ENCODE measurements at regions not wholly inside any gene's neighbourhood (a gene's known extent, or its start where the extent isn't known, plus 50 kb on each side); places are given as distances from the start of the nearest gene placed in this dataset.

DNA sequence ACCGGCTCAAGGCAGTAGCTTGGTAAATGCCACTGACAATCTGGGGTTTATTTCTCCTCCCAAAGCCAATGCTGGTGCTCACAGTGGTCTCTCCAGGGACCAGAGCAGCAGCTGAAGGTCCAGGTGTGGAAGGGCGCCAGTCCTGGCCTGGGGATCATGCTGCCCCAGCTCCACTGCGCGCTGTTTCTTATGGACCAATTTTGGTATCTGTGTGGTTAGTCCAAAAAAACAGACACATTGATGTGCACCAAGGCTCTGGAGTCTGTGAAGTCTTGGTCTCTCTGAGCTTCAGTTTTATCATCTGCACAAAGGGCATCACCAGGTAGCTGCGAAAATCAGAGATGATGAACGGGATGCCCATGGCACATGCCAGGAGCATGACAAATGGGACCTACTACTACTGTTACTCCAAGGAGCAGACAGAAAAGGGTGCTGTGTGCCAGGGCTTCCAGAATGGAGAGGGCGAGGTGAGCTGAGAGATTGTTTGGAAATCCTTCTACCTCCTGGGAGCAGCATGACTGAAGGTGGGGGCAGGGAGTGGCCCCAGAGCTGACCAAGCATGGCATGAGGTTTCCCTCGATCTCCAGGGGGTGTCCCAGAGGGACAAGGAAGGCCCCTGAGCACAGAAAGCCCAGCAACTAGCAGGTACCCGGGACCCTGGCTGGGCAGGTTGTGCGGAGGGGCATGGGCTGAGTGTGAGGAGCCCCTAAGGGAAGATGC, 134.3 kb upstream of the PRR20G start:
- no peak overlapping the region for H3K27ac ChIP-seq (ENCODE audit: low read length)
- no peak overlapping the region for H3K4me3 ChIP-seq (ENCODE audit: low read length)
- H3K9me3 ChIP-seq (ENCODE audit: insufficient read depth, low read length) = no peaks in the 10 kb centered on the region
- H3K4me1 ChIP-seq (ENCODE audit: low read length) = no peaks in the 10 kb centered on the region
- H4K20me1 ChIP-seq (ENCODE audit: insufficient read depth, low read length) = no peaks in the 10 kb centered on the region
- no peak overlapping the region for H3K9ac ChIP-seq (ENCODE audit: low read length)
- no peaks in the 10 kb centered on the region for H3K79me2 ChIP-seq (ENCODE audit: low read length)
- no peak overlapping the region for H3K4me2 ChIP-seq (ENCODE audit: low read length)
- H3K36me3 ChIP-seq (replicated peaks; ENCODE audit: low read depth, low read length) = no peaks in the 10 kb centered on the region
- no peak overlapping the region for H2AFZ ChIP-seq (ENCODE audit: low read depth, low read length)
- TF ChIP-seq, protein P1, sequence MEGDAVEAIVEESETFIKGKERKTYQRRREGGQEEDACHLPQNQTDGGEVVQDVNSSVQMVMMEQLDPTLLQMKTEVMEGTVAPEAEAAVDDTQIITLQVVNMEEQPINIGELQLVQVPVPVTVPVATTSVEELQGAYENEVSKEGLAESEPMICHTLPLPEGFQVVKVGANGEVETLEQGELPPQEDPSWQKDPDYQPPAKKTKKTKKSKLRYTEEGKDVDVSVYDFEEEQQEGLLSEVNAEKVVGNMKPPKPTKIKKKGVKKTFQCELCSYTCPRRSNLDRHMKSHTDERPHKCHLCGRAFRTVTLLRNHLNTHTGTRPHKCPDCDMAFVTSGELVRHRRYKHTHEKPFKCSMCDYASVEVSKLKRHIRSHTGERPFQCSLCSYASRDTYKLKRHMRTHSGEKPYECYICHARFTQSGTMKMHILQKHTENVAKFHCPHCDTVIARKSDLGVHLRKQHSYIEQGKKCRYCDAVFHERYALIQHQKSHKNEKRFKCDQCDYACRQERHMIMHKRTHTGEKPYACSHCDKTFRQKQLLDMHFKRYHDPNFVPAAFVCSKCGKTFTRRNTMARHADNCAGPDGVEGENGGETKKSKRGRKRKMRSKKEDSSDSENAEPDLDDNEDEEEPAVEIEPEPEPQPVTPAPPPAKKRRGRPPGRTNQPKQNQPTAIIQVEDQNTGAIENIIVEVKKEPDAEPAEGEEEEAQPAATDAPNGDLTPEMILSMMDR (IDR thresholded peaks at IDR 0.05; ENCODE audit: low read depth, low read length) = no peak
- TF ChIP-seq EZH2phosphoT487 (IDR thresholded peaks at IDR 0.05; ENCODE audit: low read depth) = no peak
- H3K27me3 ChIP-seq (ENCODE audit: low read depth, low read length) = peaks cover 48% of the 10 kb centered on the region

DNA sequence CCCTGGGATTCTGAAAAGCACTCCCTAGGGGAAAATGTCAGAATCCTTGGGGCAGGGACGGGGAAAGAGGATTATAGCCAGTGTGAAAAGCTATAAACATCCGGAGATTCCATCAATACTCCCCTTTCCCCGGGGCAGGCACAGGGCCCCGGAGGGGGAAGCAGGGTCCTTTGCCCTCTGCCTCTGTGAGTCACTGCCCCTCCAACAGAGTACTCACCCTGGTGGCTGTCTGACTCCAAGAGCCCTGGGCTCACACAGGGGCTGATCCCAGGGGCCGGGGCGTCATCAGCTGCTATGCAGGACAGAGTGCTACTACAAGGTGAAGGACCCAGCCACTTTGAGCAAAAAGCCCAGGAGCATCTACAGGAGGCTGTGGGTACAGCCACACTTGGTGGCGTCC, 133.0 kb upstream of the PRR20G start:
- H3K4me3 ChIP-seq (ENCODE audit: low read length) = no peak overlapping the region
- no peak overlapping the region for H2AFZ ChIP-seq (ENCODE audit: low read depth, low read length)
- H3K9me3 ChIP-seq (ENCODE audit: insufficient read depth, low read length) = no peaks in the 10 kb centered on the region
- no peak overlapping the region for H3K27ac ChIP-seq (ENCODE audit: low read length)
- H3K4me2 ChIP-seq (ENCODE audit: low read length) = no peak overlapping the region
- peaks cover 58% of the 10 kb centered on the region for H3K27me3 ChIP-seq (ENCODE audit: low read depth, low read length)
- no peaks in the 10 kb centered on the region for H3K36me3 ChIP-seq (replicated peaks; ENCODE audit: low read depth, low read length)
- TF ChIP-seq EZH2phosphoT487 (IDR thresholded peaks at IDR 0.05; ENCODE audit: low read depth) = no peak
- TF ChIP-seq, protein P1 (IDR thresholded peaks at IDR 0.05; ENCODE audit: low read depth, low read length) = no peak
- no peaks in the 10 kb centered on the region for H3K79me2 ChIP-seq (ENCODE audit: low read length)
- no peaks in the 10 kb centered on the region for H3K4me1 ChIP-seq (ENCODE audit: low read length)
- no peak overlapping the region for H3K9ac ChIP-seq (ENCODE audit: low read length)
- no peaks in the 10 kb centered on the region for H4K20me1 ChIP-seq (ENCODE audit: insufficient read depth, low read length)

DNA sequence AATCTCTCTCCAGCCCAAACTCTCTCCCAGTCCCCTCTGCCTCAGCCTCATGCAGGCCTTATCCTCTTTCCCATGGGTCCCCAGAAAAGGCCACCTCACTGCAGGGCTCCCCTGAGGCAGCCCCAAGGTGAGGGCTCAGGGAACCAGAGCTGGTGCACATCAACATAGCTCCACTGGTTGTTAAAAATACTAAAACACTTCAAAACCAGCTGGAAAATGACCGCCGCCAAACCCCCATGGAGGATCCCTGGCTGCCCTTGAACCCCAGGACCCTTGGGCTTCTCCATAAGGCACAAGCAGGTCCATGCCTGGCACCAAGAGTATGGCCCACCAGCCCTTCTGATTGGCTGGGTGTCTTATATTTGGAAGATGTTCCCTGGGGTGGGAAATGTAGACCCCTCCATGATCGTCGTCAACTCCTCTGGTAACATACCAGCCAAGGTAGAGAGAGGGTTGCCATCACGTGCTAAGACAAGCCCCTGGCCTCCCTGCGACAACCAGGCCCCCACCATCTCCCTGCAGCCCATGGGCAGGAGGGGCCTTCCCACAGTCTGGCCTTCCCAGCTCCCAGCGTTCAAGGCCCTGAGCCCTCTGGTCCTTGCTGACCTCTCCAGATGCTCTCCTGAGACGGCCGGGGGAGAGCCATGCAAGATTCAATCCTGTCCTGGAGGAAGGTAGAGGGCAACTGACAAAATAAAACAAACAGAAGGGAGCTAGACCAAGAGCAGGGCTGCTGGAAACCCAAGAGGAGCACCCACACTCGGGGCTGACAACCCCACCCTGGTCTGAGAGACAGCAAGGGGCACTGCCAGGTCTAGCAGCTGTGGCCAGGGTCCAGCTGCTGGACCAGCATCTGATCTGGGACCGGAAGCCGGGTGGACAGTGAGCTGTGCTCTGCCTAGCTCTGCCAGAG, 132.1 kb upstream of the PRR20G start:
- Histone ChIP-seq H3K27ac (ENCODE audit: low read length) (no peak overlapping the region), H3K9me3 (ENCODE audit: insufficient read depth, low read length) (no peaks in the 10 kb centered on the region), H3K36me3 (replicated peaks; ENCODE audit: low read depth, low read length) (no peaks in the 10 kb centered on the region), H3K27me3 (ENCODE audit: low read depth, low read length) (peaks cover 65% of the 10 kb centered on the region), H2AFZ (ENCODE audit: low read depth, low read length) (no peak overlapping the region), H3K4me2 (ENCODE audit: low read length) (no peak overlapping the region), H3K4me1 (ENCODE audit: low read length) (no peaks in the 10 kb centered on the region), H3K9ac (ENCODE audit: low read length) (no peak overlapping the region), H3K79me2 (ENCODE audit: low read length) (no peaks in the 10 kb centered on the region), H3K4me3 (ENCODE audit: low read length) (no peak overlapping the region), H4K20me1 (ENCODE audit: insufficient read depth, low read length) (no peaks in the 10 kb centered on the region)
- no peak for TF ChIP-seq EZH2phosphoT487 (IDR thresholded peaks at IDR 0.05; ENCODE audit: low read depth)
- TF ChIP-seq, protein P1 (IDR thresholded peaks at IDR 0.05; ENCODE audit: low read depth, low read length) = no peak

DNA sequence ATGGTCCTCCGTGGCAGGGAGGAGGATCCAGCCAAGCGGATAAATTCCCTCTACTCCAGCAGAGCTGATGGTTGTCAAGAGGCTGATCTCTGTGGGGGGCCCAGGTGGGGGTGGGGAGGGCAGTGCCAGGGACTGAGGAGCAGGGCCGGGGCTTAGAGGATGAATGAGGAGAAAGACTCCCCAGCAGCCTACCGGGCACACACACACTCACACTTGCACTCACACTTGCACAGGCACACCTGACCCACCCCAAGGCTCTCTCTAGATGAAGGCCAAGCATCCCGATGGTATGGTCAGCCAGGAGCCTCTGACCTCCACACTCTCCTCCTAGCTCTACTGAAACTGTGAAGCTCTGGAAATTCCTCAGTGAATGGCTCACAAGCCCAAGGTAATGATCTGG, 131.3 kb upstream of the PRR20G start:
- Histone ChIP-seq H3K4me2 (ENCODE audit: low read length) (no peak overlapping the region), H4K20me1 (ENCODE audit: insufficient read depth, low read length) (no peaks in the 10 kb centered on the region), H3K4me3 (ENCODE audit: low read length) (no peak overlapping the region), H3K4me1 (ENCODE audit: low read length) (no peaks in the 10 kb centered on the region), H3K9me3 (ENCODE audit: insufficient read depth, low read length) (no peaks in the 10 kb centered on the region), H3K27ac (ENCODE audit: low read length) (no peak overlapping the region), H3K79me2 (ENCODE audit: low read length) (no peaks in the 10 kb centered on the region), H3K27me3 (ENCODE audit: low read depth, low read length) (peaks cover 73% of the 10 kb centered on the region), H3K36me3 (replicated peaks; ENCODE audit: low read depth, low read length) (no peaks in the 10 kb centered on the region), H2AFZ (ENCODE audit: low read depth, low read length) (no peak overlapping the region), H3K9ac (ENCODE audit: low read length) (no peak overlapping the region)
- TF ChIP-seq, protein P1 (IDR thresholded peaks at IDR 0.05; ENCODE audit: low read depth, low read length) = no peak
- TF ChIP-seq EZH2phosphoT487 (IDR thresholded peaks at IDR 0.05; ENCODE audit: low read depth) = no peak
